ENCODE measurements at regions not wholly inside any gene's neighbourhood (a gene's known extent, or its start where the extent isn't known, plus 50 kb on each side); places are given as distances from the start of the nearest gene placed in this dataset.
A peak's percentile ranks its signal among the peaks of the same experiment; 100 is the strongest.
"Not testable (repeated sequence)": the region's sequence is repeated elsewhere in the genome, so short reads cannot be mapped to it uniquely, and the experiment has no call there.

DNA sequence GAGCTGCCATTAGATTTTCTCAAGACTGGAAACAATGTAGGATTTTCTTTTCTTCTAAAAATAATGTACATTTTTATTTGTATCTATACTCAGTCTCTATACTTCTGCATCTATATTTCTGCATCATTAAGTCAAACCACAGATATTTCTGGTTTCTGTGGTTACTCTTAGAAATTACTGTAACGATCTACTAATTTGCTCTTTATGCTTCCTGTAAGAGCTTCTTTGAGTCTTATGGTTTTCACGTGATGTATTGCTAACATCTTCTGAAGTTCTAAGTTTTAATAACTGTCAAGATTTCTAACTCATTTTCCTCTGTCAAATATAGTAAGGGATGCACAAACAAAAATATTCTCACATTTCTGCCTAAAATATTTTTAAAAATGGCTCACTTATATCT, 1144.5 kb downstream of the HACE1 start:
- Histone ChIP-seq H3K4me3 (ENCODE audit: low read length) (no peak overlapping the region), H3K27me3 (ENCODE audit: low read length) (no peaks in the 10 kb centered on the region), H3K9ac (ENCODE audit: low read length) (no peak overlapping the region), H3K4me1 (ENCODE audit: insufficient read depth, low read length) (no peaks in the 10 kb centered on the region), H2AFZ (ENCODE audit: low read length) (no peak overlapping the region), H3K4me2 (ENCODE audit: low read length) (no peak overlapping the region), H4K20me1 (ENCODE audit: low read length) (no peaks in the 10 kb centered on the region), H3K9me2 (replicated peaks; ENCODE audit: low read length) (no peaks in the 10 kb centered on the region), H3F3A (ENCODE audit: low read length, unreplicated experiment) (no peaks in the 10 kb centered on the region), H3K9me3 (ENCODE audit: low read length) (no peaks in the 10 kb centered on the region), H3K27ac (ENCODE audit: low read length) (no peak overlapping the region), H3K36me3 (ENCODE audit: low read depth, low read length) (no peaks in the 10 kb centered on the region), H3K79me2 (ENCODE audit: low read length) (no peaks in the 10 kb centered on the region)
- POLR2A ChIA-PET (ENCODE audit: unreplicated experiment) = no interaction called here
- DNase-seq (no peak), ATAC-seq (no peak)
- intact Hi-C loops (cut with micrococcal nuclease) = no loop called here
- BruUV-seq (replicated peaks) = no TSS peak
- no peak for TF ChIP-seq EZH2 (IDR thresholded peaks at IDR 0.05; ENCODE audit: low read length, unreplicated experiment)
- no peak for TF ChIP-seq EZH2phosphoT487 (IDR thresholded peaks at IDR 0.05; ENCODE audit: borderline replicate concordance, low read length)
- TF ChIP-seq, protein P1, sequence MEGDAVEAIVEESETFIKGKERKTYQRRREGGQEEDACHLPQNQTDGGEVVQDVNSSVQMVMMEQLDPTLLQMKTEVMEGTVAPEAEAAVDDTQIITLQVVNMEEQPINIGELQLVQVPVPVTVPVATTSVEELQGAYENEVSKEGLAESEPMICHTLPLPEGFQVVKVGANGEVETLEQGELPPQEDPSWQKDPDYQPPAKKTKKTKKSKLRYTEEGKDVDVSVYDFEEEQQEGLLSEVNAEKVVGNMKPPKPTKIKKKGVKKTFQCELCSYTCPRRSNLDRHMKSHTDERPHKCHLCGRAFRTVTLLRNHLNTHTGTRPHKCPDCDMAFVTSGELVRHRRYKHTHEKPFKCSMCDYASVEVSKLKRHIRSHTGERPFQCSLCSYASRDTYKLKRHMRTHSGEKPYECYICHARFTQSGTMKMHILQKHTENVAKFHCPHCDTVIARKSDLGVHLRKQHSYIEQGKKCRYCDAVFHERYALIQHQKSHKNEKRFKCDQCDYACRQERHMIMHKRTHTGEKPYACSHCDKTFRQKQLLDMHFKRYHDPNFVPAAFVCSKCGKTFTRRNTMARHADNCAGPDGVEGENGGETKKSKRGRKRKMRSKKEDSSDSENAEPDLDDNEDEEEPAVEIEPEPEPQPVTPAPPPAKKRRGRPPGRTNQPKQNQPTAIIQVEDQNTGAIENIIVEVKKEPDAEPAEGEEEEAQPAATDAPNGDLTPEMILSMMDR (conservative IDR thresholded peaks at IDR 0.05; ENCODE audit: low read depth, low read length) = no peak
- CTCF ChIA-PET = no interaction called here

DNA sequence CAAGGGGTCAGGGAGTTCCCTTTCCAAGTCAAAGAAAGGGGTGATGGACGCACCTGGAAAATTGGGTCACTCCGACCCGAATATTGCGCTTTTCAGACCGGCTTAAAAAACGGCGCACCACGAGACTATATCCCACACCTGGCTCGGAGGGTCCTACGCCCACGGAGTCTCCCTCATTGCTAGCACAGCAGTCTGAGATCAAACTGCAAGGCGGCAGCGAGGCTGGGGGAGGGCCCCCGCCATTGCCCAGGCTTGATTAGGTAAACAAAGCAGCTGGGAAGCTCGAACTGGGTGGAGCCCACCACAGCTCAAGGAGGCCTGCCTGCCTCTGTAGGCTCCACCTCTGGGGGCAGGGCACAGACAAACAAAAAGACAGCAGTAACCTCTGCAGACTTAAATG, 1150.5 kb downstream of the HACE1 start:
- not testable (repeated sequence) for DNase-seq; BruUV-seq (replicated peaks); ATAC-seq

DNA sequence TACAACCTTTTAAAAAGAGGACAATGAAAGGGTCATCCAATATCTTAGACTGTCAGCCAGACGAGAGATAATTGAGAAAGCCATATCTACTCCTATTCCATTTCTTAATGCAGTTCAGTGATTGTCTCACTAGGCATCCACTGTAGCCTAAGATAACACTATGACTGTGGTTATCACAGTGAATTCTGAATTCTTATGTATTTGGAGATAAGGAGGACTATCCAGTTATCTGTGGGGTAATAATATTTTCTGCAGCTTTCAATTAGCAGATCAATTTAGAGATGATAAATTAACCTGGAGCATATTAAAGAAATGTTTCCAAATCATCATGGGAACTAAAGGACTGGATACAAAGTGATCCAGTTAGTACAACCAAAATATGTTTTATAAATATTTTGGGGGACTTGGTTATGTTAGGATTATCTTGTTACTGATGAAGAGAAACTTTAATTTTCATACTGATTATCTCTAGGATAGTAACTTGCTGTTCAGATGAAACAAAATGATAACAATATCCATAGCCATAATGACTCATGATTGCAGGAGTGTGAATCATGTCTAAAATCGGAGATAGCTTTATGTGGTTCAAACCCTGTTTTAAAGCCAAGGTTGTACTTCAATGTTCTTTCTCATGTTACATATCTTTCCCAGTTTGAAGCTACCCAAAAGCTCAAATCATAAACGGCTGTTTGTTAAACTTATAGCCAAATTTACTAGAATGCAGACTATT, 1152.0 kb downstream of the HACE1 start:
- no peak for ATAC-seq
- Histone ChIP-seq H3K27me3 (ENCODE audit: low read length) (no peaks in the 10 kb centered on the region), H3K9ac (ENCODE audit: low read length) (no peak overlapping the region), H3K4me1 (ENCODE audit: insufficient read depth, low read length) (no peaks in the 10 kb centered on the region), H3K4me2 (ENCODE audit: low read length) (no peak overlapping the region), H3K4me3 (ENCODE audit: low read length) (no peak overlapping the region), H3K36me3 (ENCODE audit: low read depth, low read length) (no peaks in the 10 kb centered on the region), H3F3A (ENCODE audit: low read length, unreplicated experiment) (no peaks in the 10 kb centered on the region), H3K9me2 (replicated peaks; ENCODE audit: low read length) (no peaks in the 10 kb centered on the region), H4K20me1 (ENCODE audit: low read length) (no peaks in the 10 kb centered on the region), H2AFZ (ENCODE audit: low read length) (no peak overlapping the region), H3K79me2 (ENCODE audit: low read length) (no peaks in the 10 kb centered on the region), H3K27ac (ENCODE audit: low read length) (no peak overlapping the region), H3K9me3 (ENCODE audit: low read length) (no peaks in the 10 kb centered on the region)
- intact Hi-C loops (cut with micrococcal nuclease) = no loop called here
- ChIA-PET POLR2A (ENCODE audit: unreplicated experiment) (no interaction called here), CTCF (no interaction called here)
- peak; percentile 7 for DNase-seq
- BruUV-seq (replicated peaks) = no TSS peak
- TF ChIP-seq, protein P1 (conservative IDR thresholded peaks at IDR 0.05; ENCODE audit: low read depth, low read length) = no peak
- TF ChIP-seq EZH2phosphoT487 (IDR thresholded peaks at IDR 0.05; ENCODE audit: borderline replicate concordance, low read length) (no peak), EZH2 (IDR thresholded peaks at IDR 0.05; ENCODE audit: low read length, unreplicated experiment) (no peak)

More for the DNA sequence above, 1150.5 kb downstream of the HACE1 start:
- H3K9me3 ChIP-seq (ENCODE audit: low read length); H3K4me3 ChIP-seq (ENCODE audit: low read length); H3K9ac ChIP-seq (ENCODE audit: low read length); H3K79me2 ChIP-seq (ENCODE audit: low read length); H3K4me1 ChIP-seq (ENCODE audit: insufficient read depth, low read length); H3F3A ChIP-seq (ENCODE audit: low read length, unreplicated experiment); H3K9me2 ChIP-seq (replicated peaks; ENCODE audit: low read length); H3K36me3 ChIP-seq (ENCODE audit: low read depth, low read length); H3K27ac ChIP-seq (ENCODE audit: low read length); H3K27me3 ChIP-seq (ENCODE audit: low read length); H3K4me2 ChIP-seq (ENCODE audit: low read length); H4K20me1 ChIP-seq (ENCODE audit: low read length); H2AFZ ChIP-seq (ENCODE audit: low read length); CTCF ChIA-PET; intact Hi-C loops (cut with micrococcal nuclease); POLR2A ChIA-PET (ENCODE audit: unreplicated experiment): not testable (repeated sequence)

All from PC-3 (cell line).